Ramos (cell line): ENCODE measurements at regions not wholly inside any gene's neighbourhood (a gene's known extent, or its start where the extent isn't known, plus 50 kb on each side); places are given as distances from the start of the nearest gene placed in this dataset.
"Not testable (repeated sequence)": the region's sequence is repeated elsewhere in the genome, so short reads cannot be mapped to it uniquely, and the experiment has no call there.

Source experiments
- in situ Hi-C: fragments of 300-500 bp; cut with MboI; formaldehyde crosslinking; loops from one replicate; pipeline ENCODE4 v1.14.3; 2022; ENCODE audit warnings: low sequenced_read_pairs; ENCODE audit not compliant: unreplicated experiment

DNA sequence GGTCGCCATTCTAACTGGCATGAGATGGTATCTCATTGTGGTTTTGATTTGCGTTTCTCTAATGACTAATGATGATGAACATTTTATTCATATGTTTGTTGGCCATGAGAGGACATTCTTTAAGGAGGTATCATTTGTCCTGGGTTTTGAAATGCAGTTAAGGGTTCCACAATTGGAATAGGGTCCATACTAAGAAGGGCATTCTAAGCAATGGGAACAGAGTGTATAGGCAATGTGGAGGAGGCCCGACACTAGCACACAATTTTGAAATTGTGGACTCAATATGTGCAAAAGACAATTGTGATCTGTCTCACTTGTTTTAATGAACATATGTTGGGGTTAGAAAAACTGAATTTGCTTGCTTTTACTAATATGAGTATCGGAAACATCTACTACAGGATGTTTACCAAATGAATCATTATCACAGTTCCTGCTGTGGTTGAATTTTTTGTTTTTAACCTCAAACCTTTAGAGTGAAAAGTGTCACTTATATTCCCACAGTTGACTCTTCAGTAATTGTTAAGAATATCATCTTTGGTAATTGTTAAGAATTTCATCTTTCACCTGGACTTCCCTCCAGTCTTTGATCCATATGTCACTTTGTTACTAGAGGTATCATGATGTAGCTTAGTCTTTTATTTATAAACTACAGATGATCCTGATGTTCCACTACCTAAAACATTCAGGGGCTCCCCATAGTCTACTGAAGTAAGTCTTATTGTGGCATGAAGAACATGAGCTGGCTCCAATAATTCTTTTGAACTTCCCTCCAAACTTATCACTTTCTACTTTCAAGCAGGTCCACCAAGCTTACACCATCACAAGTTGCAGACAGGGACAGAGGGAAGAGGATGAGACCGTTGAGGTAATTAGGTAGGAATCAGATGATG, 109.7 kb upstream of the KLF12 start:
- in situ Hi-C loops: no loop called here

DNA sequence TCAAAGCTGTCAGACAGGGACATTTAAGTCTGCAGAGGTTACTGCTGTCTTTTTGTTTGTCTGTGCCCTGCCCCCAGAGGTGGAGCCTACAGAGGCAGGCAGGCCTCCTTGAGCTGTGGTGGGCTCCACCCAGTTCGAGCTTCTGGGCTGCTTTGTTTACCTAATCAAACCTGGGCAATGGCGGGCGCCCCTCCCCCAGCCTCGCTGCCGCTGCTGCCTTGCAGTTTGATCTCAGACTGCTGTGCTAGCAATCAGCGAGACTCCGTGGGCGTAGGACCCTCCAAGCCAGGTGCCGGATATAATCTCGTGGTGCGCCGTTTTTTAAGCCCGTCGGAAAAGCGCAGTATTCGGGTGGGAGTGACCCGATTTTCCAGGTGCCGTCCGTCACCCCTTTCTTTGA, 107.1 kb upstream of the KLF12 start:
- in situ Hi-C loops: not testable (repeated sequence)

DNA sequence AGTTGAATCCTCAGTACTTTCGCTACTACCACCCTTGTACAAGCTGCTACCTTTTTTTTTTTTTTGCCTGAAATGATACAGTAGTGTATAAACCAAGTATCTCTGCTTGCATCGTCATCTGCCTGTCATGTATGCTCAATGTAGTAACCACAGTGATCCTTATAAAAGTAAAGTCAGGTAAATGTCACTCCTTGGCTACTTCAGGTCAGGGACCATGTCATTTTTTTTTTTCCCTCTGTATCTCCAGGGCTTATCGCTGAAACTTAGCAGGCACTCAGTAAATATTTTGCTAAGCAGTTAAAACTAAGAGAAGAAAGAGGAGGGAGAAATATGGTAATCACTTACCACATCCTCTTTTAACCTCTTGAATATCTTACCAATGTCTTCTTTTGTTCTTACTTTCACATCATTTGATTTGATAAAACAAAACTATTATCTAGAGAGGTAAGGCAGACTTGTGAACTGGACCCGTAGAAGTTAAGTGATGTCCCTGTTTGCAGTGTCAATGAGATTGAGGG, 96.8 kb upstream of the KLF12 start:
- in situ Hi-C loops: no loop called here

DNA sequence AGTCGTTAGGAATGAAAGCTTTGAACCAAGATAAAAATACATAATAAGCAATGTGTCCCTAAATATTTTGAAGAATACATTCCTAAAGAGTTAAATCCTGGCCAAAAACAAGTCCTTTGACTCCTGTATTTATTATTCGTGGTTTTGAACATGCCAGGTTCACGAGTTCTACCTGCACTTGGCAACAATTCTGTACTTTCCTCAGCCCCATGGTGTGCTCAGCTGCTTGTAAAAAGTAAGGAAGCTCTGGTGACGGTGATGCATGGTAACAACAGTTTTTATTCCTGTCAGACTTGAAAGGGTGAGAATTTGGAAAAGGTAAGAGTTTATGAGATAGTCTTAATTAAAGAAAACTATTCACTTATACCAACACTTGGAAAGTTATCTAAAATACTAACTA, 95.0 kb upstream of the KLF12 start:
- in situ Hi-C loops: no loop called here

DNA sequence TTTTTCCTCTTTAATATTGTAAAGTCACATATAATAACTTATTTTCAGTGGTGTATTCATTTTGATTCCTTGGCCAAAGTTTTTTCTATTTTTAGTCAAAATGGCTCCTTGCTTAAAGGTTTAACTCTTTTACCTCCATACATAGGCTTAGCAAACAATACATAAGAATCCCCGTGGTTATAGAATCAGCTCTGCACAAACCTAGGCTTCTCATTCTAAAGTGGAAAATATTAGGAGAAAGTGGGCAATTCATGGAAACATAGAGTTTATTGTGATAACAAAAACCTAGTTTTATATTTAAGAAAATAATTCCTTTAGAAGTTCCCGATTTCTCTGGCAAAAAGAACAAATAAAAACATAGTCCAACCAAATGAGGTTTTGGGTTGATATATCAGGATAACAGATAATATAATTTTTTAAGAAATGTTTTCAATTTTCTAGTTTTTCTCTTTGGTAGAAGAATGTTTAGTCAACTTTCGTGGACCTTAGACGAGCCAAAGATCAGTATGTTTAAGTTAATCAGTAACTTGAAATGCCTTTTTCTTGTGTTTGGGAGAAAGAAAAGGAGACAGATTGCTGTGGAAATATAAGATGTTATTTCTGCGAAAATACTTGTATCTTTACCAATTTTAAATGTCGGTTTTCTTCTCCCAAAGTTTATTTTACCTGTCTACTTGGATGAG, 93.4 kb upstream of the KLF12 start:
- in situ Hi-C loops: no loop called here

DNA sequence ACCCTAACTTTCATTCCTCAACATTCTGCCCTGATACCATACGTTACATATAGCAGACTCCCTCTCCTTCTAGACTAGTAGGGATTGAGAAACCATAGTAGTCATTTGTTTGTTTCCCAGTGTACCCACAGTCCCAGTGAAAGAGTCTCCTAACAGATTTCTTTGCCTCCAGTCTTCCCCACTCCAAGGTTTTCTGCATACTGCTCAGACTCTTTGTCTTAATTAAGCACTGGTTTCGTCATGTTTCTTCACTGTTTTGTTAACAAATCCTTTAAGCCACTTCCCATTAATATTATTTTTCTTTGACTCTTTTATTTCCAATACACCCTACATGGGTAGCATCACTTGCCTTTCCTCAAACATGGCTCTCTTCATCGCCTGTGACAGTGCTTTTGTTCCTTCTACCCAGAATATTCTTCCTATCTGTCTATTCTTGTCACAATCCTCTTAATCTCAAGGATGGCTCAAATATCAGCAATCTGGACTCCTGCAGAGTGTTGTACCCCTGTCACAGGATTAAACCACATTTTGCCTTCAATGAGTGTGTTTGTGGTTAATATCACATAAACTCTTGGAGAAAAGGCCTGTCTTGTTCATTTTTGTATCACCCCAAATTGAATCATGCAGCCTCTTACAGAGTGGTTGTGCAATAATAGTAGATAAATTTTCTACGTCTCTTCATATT, 92.7 kb upstream of the KLF12 start:
- in situ Hi-C loops: no loop called here

DNA sequence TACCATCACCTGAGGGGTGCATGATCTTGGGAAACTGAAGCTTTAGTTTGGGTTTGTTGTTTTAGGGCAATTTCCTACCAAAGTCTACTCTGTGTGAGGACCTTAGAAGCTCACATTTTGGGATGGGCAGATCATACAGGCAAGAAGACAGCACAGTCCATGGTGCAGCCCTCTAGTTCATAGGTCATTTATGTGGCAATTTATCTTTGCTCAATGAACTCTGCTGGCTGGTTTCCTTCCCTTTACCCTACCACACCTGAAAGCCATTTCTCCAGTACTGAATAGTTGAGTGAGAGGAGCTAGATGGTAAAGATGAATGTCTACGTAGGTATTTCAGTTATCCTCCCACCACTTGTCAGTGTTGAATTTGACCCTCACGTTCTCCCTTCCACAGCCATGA, 87.5 kb upstream of the KLF12 start:
- in situ Hi-C loops: no loop called here

DNA sequence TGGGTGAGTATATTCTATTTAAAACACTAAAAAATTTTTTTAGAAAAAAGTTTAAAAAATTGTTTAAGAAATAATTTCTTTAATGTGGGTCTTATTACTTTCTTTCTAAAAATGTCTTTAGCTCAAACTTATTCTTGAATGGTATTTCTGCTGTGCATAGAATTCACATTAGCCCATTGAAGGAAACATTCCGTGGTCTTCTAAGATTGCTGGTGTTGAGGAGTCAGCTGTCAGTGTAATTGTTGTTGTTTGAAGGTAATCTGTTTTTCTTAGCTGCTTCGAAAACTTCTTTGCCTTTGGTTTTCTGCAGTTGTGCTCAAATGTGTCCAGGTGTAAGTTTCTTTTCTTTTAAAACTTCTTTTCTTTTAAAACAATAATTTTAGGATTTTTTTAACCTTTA, 85.4 kb upstream of the KLF12 start:
- in situ Hi-C loops: no loop called here

DNA sequence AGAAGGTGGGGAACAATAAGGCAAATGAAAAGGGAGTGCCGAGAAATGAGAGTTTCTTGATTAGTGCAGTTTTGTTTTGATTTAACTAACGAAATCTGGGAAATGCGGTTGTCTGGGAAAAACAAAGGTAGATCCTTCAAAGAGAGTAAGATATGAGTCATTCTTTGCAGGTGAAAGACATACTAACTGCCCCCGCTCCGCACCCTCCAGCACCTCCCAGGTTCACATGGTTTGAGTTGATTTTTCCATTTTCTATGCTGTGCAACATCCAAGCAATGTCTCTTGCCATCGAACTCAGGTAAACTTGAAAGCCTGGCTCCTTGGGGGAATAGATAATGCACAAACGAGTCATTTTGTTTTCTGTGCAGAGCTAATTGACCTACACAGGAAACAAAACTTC, 84.1 kb upstream of the KLF12 start:
- in situ Hi-C loops: no loop called here

DNA sequence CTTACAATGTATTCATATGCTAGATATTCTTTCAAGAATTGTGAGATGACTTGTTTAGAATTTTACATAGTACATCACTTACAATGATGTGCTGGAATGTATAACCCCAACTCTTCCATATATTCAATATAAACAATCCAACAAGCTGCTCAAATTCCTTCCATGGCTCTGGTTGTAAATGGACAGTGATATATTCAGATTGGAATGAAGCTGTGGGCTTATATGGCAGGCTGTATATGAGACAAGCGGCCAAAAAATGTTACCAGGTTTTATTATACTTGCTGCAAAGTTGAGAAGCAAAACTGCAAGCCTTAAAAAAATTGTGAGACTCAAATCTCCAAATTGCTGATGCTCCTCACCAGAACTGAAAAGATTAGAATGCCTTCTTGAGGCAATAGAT, 83.6 kb upstream of the KLF12 start:
- in situ Hi-C loops: no loop called here

DNA sequence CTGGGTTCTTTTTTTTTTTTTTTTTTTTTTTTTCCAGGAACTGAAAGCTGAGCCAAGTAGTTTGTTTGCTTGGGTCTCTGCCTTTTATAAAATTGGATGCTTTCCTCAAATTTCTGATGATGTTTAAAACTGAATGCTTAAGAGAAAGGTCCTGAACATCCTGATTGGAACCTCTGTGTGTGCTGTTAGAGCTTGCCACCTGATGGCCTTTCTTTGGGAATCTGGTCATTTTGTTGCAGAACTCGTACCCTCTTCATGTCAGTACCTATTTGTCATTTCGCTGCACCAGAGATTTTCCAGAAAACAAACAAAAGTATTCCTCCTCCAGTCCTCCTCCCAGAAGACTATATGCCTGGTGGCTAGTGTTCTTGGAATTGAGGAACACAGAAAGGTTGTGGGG, 81.2 kb upstream of the KLF12 start:
- in situ Hi-C loops: no loop called here

DNA sequence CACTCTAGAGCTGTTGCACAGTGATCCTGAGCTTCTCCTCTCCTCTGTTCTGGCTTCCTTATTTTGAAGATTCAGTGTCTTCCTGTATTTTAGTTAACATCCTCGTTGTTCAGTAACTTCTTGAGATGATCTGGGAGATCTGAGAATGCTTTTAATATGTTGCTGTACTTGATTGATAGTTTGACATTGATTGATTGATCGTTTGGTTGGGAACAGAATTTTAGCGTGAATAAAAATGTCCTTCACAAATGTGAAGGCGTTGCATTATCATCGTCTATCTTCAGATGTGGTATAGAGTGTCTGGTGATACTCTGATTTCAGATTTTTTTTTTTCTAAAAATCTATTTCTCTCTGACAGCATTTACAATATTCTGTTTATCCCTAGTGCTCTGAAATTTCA, 80.1 kb upstream of the KLF12 start:
- in situ Hi-C loops: no loop called here

DNA sequence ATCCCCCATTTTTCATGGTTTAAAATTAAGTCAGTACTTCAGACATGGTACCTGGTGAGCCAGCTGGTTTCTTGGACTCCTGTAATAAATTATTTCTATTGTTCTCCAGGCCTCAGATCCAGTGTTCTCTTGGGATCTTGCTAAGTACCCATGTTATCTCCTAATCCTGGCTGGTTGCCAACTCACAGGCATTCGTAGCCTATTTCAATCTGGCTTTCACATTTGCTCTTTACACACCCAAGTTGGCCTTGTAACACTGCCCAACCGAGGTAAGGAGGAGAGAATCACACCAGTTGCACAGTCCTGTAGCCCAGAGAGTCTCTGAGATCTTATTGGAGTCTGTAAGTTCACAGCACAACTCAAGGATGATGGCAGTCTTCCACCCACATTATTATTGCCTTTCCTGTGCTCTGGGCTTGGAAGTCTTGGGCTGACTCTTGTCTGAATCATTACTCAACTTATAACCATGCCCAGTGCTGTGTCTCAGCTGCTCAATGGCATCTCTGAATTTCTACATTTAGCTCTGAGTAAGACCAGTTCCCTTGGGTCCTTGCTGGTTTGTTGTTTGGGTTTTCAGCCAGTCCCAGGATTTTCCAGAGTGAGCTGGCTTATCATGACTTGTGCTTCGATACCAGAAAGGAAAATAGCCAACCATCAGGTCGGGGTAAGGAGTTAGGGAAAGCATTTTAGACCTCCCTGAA, 76.6 kb upstream of the KLF12 start:
- in situ Hi-C loops: no loop called here

DNA sequence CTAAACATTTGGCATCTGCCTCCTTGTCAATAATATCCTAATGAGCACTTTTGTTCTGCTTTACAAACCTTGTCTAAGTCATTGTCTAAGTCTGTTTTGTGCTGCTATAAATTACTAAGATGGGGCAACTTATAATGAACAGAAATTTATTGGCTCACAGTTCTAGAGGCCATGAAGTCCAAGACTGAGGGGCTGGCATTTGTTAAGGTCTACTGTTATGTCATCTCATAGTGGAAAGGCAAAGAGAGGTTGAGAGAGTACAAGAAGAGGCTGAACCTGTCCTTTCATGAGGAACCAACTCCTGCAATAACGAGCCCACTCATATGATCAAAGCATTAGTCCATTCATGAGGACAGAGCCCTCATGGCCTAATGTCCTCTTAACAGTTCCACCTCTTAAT, 72.7 kb upstream of the KLF12 start:
- in situ Hi-C loops: no loop called here

DNA sequence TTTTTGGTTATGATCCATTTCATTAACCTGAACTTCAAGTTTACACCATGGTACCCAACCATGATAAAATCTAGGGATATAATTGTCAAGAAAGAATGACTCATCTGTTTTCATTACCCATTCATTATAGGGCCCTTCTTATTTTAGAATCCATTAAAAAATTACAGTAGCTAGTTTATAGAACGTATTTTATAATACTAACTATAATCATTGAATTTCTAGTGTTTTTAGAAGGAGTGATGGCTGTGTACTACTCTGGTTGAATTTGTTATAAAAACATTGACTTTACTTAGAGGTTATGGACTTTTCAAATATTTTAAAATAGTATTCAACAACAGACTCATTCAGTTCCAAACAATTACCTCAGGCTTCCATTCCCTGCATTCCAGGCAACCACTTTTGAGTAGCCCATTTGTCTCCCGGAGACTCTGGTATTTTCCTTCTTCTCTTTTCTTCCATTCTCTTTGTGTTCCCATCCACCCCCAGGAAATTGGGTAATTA, 71.9 kb upstream of the KLF12 start:
- in situ Hi-C loops: no loop called here

DNA sequence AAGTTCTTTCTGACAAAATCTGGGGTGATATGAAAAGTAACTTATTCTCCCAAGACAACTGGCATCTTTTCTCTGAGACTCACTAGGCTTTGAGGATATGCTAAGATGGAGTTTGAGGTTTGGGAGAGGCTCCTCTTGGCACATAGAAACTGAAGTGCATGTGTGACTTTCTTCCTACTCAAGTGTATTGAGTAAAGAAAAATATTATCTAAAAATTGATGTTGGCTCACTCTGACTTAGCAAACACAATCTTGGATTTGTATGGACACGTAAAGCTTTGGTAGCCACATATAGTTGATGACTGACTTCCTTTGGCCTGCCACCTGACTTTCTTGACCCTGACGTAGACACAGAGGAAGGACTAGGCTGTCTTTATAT, 71.1 kb upstream of the KLF12 start:
- in situ Hi-C loops: no loop called here

DNA sequence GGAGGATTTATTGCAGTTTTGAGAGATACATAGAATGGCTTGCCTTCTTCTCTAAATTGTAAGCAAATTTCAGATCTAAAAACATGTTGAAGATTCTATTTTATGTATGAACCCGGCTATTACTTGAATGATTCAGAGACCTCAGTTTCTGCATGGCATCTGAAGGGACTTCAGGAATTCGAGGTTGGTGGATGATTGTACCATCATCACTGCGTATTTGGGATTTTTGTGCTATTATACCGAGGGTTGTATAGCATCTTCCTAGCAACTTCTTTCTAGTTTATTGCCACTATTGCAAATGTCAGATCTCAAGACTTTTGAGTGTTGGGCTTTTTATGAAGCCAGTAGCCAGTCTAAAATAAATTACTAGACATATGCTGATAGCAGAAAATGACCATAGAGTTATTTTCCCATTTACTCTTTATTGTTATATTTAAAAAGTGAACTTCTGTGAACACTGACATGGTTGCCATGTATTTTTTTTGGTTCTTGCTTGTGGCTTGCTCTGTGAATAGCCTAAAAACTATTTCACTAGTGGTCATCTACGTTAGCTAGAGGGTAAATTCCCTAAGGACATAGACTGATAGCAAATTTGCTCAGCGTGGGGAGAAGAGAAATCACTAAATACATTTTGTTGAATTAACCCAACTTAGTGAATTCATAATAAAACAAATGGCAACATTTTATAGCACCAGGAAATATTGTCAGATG, 70.6 kb upstream of the KLF12 start:
- in situ Hi-C loops: no loop called here

DNA sequence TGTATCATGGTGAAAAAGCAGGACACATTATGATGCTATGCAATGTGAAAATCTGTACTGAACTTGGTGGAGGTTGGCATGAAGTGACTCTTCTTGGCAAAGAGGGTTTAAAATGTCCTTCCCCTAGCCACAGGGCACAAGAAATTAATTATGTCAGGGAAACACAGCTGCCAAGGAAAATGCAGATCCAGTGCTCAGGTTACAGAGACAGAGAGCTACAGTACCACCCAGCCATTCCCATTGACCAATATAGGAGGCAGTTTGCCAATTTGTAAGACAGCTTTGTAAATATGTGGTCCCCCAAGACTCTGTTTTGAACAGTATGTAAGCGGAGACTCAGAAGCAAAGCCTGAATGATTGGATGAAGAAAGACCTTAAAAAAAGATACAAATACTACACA, 69.4 kb upstream of the KLF12 start:
- in situ Hi-C loops: no loop called here

DNA sequence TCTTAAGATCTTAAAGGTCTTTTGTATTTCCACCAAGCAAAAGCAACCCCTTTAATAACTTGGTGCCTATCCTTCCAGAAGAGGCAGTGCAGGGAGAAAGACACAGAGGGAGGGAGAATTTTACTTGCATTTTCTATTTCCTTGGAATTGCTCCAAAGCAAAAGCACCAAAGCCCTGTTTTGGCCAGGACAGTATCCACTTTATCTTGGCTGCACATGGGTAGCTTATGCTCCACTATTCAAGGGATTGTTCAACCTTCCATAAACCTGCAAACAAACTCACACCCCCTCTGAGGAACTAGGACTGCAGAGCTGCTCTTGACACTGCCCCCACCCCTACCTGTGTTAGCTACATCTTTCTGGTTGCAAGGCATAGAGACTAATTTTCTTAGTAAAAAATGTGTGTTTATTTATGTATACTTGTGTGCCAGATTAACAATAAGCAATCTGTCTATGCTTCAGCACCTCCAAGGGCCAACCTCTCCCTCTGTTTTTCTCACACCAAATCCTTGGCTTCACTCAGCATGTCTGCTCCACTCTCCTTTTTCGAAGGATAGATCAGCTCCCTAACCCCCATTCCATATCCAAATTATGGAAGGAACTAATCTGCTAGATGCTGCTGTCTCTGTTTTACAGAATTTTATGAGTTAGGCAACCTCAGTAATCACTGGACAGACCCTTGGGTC, 68.1 kb upstream of the KLF12 start:
- in situ Hi-C loops: no loop called here
